ENCODE measurements at regions not wholly inside any gene's neighbourhood (a gene's known extent, or its start where the extent isn't known, plus 50 kb on each side); places are given as distances from the start of the nearest gene placed in this dataset.

DNA sequence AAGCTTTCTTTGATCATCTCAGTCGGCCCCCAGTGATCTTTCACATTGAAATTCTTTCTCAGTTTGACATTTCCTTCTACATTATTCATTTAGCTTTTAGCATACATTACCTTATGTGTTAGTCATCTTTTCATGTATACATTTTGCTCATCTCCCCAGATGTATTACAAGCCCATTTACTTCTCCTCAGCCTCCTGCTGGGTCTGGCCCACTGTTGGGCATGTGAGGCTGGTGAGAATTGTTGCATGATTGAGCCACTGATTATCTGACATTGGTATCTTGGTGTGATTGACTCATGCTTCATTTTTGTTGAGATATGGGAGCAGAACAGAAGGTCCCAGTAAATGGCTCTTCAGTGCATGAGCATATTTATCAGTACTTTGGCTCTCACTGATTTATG, 300.1 kb upstream of the DDX18 start:
- no peak for TF ChIP-seq POLR2AphosphoS5 (IDR thresholded peaks at IDR 0.05; ENCODE audit: low read depth)
- TF ChIP-seq, protein P1, sequence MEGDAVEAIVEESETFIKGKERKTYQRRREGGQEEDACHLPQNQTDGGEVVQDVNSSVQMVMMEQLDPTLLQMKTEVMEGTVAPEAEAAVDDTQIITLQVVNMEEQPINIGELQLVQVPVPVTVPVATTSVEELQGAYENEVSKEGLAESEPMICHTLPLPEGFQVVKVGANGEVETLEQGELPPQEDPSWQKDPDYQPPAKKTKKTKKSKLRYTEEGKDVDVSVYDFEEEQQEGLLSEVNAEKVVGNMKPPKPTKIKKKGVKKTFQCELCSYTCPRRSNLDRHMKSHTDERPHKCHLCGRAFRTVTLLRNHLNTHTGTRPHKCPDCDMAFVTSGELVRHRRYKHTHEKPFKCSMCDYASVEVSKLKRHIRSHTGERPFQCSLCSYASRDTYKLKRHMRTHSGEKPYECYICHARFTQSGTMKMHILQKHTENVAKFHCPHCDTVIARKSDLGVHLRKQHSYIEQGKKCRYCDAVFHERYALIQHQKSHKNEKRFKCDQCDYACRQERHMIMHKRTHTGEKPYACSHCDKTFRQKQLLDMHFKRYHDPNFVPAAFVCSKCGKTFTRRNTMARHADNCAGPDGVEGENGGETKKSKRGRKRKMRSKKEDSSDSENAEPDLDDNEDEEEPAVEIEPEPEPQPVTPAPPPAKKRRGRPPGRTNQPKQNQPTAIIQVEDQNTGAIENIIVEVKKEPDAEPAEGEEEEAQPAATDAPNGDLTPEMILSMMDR (conservative IDR thresholded peaks at IDR 0.05; ENCODE audit: low read depth in 2 of 2) = no peak
- TF ChIP-seq EZH2 (IDR thresholded peaks at IDR 0.05; ENCODE audit: low read depth, unreplicated experiment) = no peak
- TF ChIP-seq ZNF331 (CRISPR knock-in tag; IDR thresholded peaks at IDR 0.05; ENCODE audit: low read depth) = no peak
- TF ChIP-seq, protein P2, sequence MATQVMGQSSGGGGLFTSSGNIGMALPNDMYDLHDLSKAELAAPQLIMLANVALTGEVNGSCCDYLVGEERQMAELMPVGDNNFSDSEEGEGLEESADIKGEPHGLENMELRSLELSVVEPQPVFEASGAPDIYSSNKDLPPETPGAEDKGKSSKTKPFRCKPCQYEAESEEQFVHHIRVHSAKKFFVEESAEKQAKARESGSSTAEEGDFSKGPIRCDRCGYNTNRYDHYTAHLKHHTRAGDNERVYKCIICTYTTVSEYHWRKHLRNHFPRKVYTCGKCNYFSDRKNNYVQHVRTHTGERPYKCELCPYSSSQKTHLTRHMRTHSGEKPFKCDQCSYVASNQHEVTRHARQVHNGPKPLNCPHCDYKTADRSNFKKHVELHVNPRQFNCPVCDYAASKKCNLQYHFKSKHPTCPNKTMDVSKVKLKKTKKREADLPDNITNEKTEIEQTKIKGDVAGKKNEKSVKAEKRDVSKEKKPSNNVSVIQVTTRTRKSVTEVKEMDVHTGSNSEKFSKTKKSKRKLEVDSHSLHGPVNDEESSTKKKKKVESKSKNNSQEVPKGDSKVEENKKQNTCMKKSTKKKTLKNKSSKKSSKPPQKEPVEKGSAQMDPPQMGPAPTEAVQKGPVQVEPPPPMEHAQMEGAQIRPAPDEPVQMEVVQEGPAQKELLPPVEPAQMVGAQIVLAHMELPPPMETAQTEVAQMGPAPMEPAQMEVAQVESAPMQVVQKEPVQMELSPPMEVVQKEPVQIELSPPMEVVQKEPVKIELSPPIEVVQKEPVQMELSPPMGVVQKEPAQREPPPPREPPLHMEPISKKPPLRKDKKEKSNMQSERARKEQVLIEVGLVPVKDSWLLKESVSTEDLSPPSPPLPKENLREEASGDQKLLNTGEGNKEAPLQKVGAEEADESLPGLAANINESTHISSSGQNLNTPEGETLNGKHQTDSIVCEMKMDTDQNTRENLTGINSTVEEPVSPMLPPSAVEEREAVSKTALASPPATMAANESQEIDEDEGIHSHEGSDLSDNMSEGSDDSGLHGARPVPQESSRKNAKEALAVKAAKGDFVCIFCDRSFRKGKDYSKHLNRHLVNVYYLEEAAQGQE (IDR thresholded peaks at IDR 0.05; ENCODE audit: unreplicated experiment) = no peak
- no peak for TF ChIP-seq EZH2phosphoT487 (IDR thresholded peaks at IDR 0.05; ENCODE audit: unreplicated experiment)
- TF ChIP-seq NANOG (IDR thresholded peaks at IDR 0.05; ENCODE audit: borderline replicate concordance) = no peak
- TF ChIP-seq, protein P3, sequence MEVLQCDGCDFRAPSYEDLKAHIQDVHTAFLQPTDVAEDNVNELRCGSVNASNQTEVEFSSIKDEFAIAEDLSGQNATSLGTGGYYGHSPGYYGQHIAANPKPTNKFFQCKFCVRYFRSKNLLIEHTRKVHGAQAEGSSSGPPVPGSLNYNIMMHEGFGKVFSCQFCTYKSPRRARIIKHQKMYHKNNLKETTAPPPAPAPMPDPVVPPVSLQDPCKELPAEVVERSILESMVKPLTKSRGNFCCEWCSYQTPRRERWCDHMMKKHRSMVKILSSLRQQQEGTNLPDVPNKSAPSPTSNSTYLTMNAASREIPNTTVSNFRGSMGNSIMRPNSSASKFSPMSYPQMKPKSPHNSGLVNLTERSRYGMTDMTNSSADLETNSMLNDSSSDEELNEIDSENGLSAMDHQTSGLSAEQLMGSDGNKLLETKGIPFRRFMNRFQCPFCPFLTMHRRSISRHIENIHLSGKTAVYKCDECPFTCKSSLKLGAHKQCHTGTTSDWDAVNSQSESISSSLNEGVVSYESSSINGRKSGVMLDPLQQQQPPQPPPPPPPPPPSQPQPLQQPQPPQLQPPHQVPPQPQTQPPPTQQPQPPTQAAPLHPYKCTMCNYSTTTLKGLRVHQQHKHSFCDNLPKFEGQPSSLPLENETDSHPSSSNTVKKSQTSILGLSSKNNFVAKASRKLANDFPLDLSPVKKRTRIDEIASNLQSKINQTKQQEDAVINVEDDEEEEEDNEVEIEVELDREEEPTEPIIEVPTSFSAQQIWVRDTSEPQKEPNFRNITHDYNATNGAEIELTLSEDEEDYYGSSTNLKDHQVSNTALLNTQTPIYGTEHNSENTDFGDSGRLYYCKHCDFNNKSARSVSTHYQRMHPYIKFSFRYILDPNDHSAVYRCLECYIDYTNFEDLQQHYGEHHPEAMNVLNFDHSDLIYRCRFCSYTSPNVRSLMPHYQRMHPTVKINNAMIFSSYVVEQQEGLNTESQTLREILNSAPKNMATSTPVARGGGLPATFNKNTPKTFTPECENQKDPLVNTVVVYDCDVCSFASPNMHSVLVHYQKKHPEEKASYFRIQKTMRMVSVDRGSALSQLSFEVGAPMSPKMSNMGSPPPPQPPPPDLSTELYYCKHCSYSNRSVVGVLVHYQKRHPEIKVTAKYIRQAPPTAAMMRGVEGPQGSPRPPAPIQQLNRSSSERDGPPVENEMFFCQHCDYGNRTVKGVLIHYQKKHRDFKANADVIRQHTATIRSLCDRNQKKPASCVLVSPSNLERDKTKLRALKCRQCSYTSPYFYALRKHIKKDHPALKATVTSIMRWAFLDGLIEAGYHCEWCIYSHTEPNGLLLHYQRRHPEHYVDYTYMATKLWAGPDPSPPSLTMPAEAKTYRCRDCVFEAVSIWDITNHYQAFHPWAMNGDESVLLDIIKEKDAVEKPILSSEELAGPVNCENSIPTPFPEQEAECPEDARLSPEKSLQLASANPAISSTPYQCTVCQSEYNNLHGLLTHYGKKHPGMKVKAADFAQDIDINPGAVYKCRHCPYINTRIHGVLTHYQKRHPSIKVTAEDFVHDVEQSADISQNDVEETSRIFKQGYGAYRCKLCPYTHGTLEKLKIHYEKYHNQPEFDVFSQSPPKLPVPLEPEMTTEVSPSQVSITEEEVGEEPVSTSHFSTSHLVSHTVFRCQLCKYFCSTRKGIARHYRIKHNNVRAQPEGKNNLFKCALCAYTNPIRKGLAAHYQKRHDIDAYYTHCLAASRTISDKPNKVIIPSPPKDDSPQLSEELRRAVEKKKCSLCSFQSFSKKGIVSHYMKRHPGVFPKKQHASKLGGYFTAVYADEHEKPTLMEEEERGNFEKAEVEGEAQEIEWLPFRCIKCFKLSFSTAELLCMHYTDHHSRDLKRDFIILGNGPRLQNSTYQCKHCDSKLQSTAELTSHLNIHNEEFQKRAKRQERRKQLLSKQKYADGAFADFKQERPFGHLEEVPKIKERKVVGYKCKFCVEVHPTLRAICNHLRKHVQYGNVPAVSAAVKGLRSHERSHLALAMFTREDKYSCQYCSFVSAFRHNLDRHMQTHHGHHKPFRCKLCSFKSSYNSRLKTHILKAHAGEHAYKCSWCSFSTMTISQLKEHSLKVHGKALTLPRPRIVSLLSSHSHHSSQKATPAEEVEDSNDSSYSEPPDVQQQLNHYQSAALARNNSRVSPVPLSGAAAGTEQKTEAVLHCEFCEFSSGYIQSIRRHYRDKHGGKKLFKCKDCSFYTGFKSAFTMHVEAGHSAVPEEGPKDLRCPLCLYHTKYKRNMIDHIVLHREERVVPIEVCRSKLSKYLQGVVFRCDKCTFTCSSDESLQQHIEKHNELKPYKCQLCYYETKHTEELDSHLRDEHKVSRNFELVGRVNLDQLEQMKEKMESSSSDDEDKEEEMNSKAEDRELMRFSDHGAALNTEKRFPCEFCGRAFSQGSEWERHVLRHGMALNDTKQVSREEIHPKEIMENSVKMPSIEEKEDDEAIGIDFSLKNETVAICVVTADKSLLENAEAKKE (CRISPR knock-in tag; IDR thresholded peaks at IDR 0.05) = no peak
- TF ChIP-seq CREB1 (CRISPR knock-in tag; IDR thresholded peaks at IDR 0.05; ENCODE audit: low read depth) = no peak
- no peak for TF ChIP-seq JUNB (IDR thresholded peaks at IDR 0.05; ENCODE audit: unreplicated experiment)
- TF ChIP-seq ZNF114 (CRISPR knock-in tag; IDR thresholded peaks at IDR 0.05) = no peak
